GM12892 (cell line): ENCODE measurements at regions not wholly inside any gene's neighbourhood (a gene's known extent, or its start where the extent isn't known, plus 50 kb on each side); places are given as distances from the start of the nearest gene placed in this dataset.

Source experiments
- POLR2A ChIP-seq: IDR thresholded peaks from 2 replicates; pipeline ENCODE4 v1.6.1; 2011; ENCODE audit warnings: low read depth, low read length, control low read depth
- TAF1 ChIP-seq: IDR thresholded peaks from 2 replicates; pipeline ENCODE4 v1.6.1; 2011; ENCODE audit warnings: low read depth, mild to moderate bottlenecking, control low read depth, low read length, borderline replicate concordance

- no peak for TF ChIP-seq TAF1
- no peak for TF ChIP-seq POLR2A
Measured at GRCh38 chr18:49694402-49694801, 118.9 kb downstream of the ACAA2 start.
